Gastroesophageal sphincter (tissue), 3 donors: ENCODE measurements at regions not wholly inside any gene's neighbourhood (a gene's known extent, or its start where the extent isn't known, plus 50 kb on each side); places are given as distances from the start of the nearest gene placed in this dataset.
A peak's percentile ranks its signal among the peaks of the same experiment; 100 is the strongest.

Experiments
- EP300 ChIP-seq: sonication (generic); formaldehyde crosslinking; IDR thresholded peaks from one replicate; pipeline ENCODE4 v1.6.1; 2017; ENCODE audit warnings: antibody characterized with exemption, mild to moderate bottlenecking
- POLR2A ChIP-seq, 2 donors: fragments of 450-650 bp; IDR thresholded peaks; one replicate each; pipeline ENCODE4 v1.6.1; 2017; ENCODE audit warnings: antibody characterized with exemption in 2 of 2, mild to moderate bottlenecking in 2 of 2, moderate library complexity in 1 of 2
- POLR2AphosphoS5 ChIP-seq: sonication (generic); formaldehyde crosslinking; IDR thresholded peaks from one replicate; pipeline ENCODE4 v1.6.1; 2017; ENCODE audit warnings: antibody characterized with exemption
- TF ChIP-seq, protein P1 (sequence below), 4 experiments: fragments of 200-600 bp in 2 of 4; fragments of 450-650 bp in 2 of 4; sonication (generic) in 1 of 4; IDR thresholded peaks; one replicate each; pipeline ENCODE4 v1.5.1; 2017 to 2019; ENCODE audit warnings: antibody characterized with exemption in 4 of 4, mild to moderate bottlenecking in 2 of 4, moderate library complexity in 2 of 4

DNA sequence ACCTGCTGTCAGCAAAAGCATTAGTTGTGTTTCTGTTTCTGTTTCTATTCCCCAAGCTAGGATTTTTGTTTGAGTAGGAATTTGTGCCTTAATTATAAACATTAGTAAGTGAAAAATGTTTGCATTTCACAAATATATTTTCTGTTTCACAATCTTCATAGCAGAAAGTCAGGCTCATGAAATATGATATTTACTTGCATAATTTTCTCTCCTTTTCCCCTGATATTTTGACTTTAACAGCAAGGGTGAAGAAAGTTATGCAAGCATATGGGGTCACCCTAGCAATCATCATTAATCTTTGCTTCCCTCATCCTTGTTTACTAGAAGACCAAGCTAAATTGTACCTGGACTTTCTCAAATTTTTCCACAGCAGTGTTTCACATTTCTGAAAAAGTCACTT, 140.3 kb upstream of the SEMA6D start:
- TF ChIP-seq, protein P1, sequence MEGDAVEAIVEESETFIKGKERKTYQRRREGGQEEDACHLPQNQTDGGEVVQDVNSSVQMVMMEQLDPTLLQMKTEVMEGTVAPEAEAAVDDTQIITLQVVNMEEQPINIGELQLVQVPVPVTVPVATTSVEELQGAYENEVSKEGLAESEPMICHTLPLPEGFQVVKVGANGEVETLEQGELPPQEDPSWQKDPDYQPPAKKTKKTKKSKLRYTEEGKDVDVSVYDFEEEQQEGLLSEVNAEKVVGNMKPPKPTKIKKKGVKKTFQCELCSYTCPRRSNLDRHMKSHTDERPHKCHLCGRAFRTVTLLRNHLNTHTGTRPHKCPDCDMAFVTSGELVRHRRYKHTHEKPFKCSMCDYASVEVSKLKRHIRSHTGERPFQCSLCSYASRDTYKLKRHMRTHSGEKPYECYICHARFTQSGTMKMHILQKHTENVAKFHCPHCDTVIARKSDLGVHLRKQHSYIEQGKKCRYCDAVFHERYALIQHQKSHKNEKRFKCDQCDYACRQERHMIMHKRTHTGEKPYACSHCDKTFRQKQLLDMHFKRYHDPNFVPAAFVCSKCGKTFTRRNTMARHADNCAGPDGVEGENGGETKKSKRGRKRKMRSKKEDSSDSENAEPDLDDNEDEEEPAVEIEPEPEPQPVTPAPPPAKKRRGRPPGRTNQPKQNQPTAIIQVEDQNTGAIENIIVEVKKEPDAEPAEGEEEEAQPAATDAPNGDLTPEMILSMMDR (IDR thresholded peaks at IDR 0.05): no peak
- TF ChIP-seq POLR2AphosphoS5: peak; percentile 74
- TF ChIP-seq POLR2A (IDR thresholded peaks at IDR 0.05): no peak
- TF ChIP-seq EP300: no peak
